K562 (cell line): ENCODE measurements at regions not wholly inside any gene's neighbourhood (a gene's known extent, or its start where the extent isn't known, plus 50 kb on each side); places are given as distances from the start of the nearest gene placed in this dataset.

ENCODE experiments used
- ADNP ChIP-seq: fragments of 200-800 bp; sonication (Bioruptor generic); IDR thresholded peaks from 2 replicates; pipeline ENCODE4 v1.6.1; 2016; ENCODE audit warnings: missing genetic modification characterization, missing compliant biosample characterization
- EGR1 ChIP-seq: fragments of 450-650 bp; conservative IDR thresholded peaks from 2 replicates; pipeline ENCODE4 v1.6.1; 2017; ENCODE audit warnings: mild to moderate bottlenecking
- FOXK1 ChIP-seq: sonication (generic); formaldehyde crosslinking; IDR thresholded peaks from 2 replicates; pipeline ENCODE4 v1.8.0; 2022; ENCODE audit warnings: missing genetic modification reagents, mild to moderate bottlenecking, borderline replicate concordance
- FOXM1 ChIP-seq, 2 experiments: fragments of 450-650 bp in 1 of 2; sonication (generic) in 1 of 2; formaldehyde crosslinking in 1 of 2; IDR thresholded peaks; 2 replicates each; pipeline versions ENCODE4 v1.6.1 to v1.9.0; 2017 to 2022; ENCODE audit warnings: low read depth in 2 of 2, mild to moderate bottlenecking in 2 of 2, missing genetic modification reagents in 1 of 2, moderate library complexity in 1 of 2
- GATAD2B ChIP-seq: fragments of 450-650 bp; IDR thresholded peaks from 2 replicates; pipeline ENCODE4 v1.6.1; 2017; ENCODE audit warnings: mild to moderate bottlenecking, borderline replicate concordance
- MEF2A ChIP-seq: IDR thresholded peaks from 2 replicates; pipeline ENCODE4 v1.6.1; 2011; ENCODE audit warnings: low read depth, mild to moderate bottlenecking, low read length, moderate library complexity; ENCODE audit not compliant: control insufficient read depth
- NR2C1 ChIP-seq, 2 experiments: fragments of 450-650 bp; IDR thresholded peaks; 2 replicates each; pipeline ENCODE4 v1.6.1; 2017; ENCODE audit warnings: mild to moderate bottlenecking in 2 of 2, antibody characterized with exemption in 1 of 2, inconsistent platforms in 1 of 2, missing compliant biosample characterization in 1 of 2, missing genetic modification characterization in 1 of 2
- POLR2A ChIP-seq: fragments of 450-650 bp; conservative IDR thresholded peaks from 2 replicates; pipeline ENCODE4 v1.6.1; 2016
- ZNF263 ChIP-seq: sonication (generic); formaldehyde crosslinking; IDR thresholded peaks from 2 replicates; pipeline ENCODE4 v1.8.0; 2022; ENCODE audit warnings: mild to moderate bottlenecking, missing genetic modification reagents, borderline replicate concordance
- ZNF444 ChIP-seq: fragments of 250-450 bp; sonication (Bioruptor Pico); IDR thresholded peaks from 2 replicates; pipeline ENCODE4 v1.4.0; 2020; ENCODE audit warnings: mild to moderate bottlenecking, moderate library complexity
- TF ChIP-seq, protein P1 (sequence below): fragments of 250-450 bp; sonication (Bioruptor Pico); IDR thresholded peaks from 2 replicates; pipeline ENCODE4 v1.4.0; 2020; ENCODE audit warnings: borderline replicate concordance
- TF ChIP-seq, protein P2 (sequence below), 3 experiments: IDR thresholded peaks in 2 of 3; conservative IDR thresholded peaks in 1 of 3; 2 replicates each; pipeline ENCODE4 v1.5.1; 2011 to 2012; ENCODE audit warnings: low read length in 3 of 3, mild to moderate bottlenecking in 3 of 3, control low read depth in 2 of 3, improper control_type of control experiment in 1 of 3, inconsistent platforms in 1 of 3, low read depth in 1 of 3, mixed read lengths in 1 of 3, moderate library complexity in 1 of 3; ENCODE audit not compliant: insufficient read depth in 2 of 3
- TF ChIP-seq, protein P3 (sequence below): sonication (generic); formaldehyde crosslinking; IDR thresholded peaks from 2 replicates; pipeline ENCODE4 v1.8.0; 2022; ENCODE audit warnings: mild to moderate bottlenecking, missing genetic modification reagents
- TF ChIP-seq, protein P4 (sequence below): IDR thresholded peaks from 3 replicates; pipeline ENCODE4 v1.6.1; 2011; ENCODE audit warnings: borderline replicate concordance, mild to moderate bottlenecking; ENCODE audit not compliant: insufficient read length, insufficient read depth

DNA sequence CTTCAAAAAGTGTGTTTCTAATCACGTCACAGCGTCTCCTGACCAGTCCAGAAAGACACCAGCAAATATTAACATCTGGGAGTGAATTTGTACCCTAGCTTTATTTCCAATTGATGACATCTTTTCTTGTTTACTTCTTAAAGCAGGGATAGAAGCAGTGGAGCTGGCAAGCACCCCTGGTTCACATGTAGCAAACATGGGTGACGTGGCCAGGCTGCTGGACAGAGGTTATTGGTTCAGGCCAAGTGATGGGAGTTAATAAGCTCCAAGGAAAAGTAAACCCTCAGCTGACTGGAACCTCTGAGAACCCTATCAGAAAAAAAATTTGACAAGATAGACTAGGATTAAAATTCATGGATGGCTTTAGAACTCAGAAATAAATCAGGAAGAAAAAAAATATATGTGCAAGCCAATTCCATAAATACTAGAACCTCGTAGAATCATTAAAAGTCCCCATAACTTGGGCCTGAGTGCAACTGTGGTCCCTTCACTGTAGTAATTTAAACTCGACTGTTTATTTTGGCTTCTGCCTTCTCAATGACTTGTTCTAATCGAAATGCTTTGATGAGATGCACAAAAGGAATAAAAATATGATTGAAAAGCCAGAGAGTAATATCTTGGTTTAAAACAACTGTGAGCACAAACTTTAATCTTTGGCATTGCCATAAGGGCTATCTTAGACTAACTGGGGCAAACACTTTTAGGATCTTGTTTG is 121.5 kb upstream of the CTAGE1 start:
- TF ChIP-seq, protein P1, sequence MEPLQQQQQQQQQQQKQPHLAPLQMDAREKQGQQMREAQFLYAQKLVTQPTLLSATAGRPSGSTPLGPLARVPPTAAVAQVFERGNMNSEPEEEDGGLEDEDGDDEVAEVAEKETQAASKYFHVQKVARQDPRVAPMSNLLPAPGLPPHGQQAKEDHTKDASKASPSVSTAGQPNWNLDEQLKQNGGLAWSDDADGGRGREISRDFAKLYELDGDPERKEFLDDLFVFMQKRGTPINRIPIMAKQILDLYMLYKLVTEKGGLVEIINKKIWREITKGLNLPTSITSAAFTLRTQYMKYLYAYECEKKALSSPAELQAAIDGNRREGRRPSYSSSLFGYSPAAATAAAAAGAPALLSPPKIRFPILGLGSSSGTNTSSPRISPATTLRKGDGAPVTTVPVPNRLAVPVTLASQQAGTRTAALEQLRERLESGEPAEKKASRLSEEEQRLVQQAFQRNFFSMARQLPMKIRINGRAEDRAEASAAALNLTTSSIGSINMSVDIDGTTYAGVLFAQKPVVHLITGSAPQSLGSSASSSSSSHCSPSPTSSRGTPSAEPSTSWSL: no peak
- TF ChIP-seq POLR2A: no peak
- TF ChIP-seq ZNF263 (CRISPR knock-in tag): no peak
- TF ChIP-seq, protein P2, sequence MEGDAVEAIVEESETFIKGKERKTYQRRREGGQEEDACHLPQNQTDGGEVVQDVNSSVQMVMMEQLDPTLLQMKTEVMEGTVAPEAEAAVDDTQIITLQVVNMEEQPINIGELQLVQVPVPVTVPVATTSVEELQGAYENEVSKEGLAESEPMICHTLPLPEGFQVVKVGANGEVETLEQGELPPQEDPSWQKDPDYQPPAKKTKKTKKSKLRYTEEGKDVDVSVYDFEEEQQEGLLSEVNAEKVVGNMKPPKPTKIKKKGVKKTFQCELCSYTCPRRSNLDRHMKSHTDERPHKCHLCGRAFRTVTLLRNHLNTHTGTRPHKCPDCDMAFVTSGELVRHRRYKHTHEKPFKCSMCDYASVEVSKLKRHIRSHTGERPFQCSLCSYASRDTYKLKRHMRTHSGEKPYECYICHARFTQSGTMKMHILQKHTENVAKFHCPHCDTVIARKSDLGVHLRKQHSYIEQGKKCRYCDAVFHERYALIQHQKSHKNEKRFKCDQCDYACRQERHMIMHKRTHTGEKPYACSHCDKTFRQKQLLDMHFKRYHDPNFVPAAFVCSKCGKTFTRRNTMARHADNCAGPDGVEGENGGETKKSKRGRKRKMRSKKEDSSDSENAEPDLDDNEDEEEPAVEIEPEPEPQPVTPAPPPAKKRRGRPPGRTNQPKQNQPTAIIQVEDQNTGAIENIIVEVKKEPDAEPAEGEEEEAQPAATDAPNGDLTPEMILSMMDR (IDR thresholded peaks at IDR 0.05 in 2 of 3, conservative IDR thresholded peaks at IDR 0.05 in 1 of 3; ENCODE audit: insufficient read depth in 2 of 3, low read depth in 1 of 3, low read length in 3 of 3): no peak
- no peak for TF ChIP-seq EGR1
- TF ChIP-seq, protein P3, sequence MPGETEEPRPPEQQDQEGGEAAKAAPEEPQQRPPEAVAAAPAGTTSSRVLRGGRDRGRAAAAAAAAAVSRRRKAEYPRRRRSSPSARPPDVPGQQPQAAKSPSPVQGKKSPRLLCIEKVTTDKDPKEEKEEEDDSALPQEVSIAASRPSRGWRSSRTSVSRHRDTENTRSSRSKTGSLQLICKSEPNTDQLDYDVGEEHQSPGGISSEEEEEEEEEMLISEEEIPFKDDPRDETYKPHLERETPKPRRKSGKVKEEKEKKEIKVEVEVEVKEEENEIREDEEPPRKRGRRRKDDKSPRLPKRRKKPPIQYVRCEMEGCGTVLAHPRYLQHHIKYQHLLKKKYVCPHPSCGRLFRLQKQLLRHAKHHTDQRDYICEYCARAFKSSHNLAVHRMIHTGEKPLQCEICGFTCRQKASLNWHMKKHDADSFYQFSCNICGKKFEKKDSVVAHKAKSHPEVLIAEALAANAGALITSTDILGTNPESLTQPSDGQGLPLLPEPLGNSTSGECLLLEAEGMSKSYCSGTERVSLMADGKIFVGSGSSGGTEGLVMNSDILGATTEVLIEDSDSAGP (CRISPR knock-in tag): no peak
- TF ChIP-seq ADNP (tag): no peak
- no peak for TF ChIP-seq NR2C1 (IDR thresholded peaks at IDR 0.05)
- no peak for TF ChIP-seq NR2C1 (tag; IDR thresholded peaks at IDR 0.05)
- TF ChIP-seq GATAD2B: no peak
- TF ChIP-seq FOXM1 (IDR thresholded peaks at IDR 0.05; ENCODE audit: low read depth): no peak
- no peak for TF ChIP-seq FOXM1 (CRISPR knock-in tag; IDR thresholded peaks at IDR 0.05; ENCODE audit: low read depth)
- TF ChIP-seq FOXK1: no peak
- TF ChIP-seq, protein P4, sequence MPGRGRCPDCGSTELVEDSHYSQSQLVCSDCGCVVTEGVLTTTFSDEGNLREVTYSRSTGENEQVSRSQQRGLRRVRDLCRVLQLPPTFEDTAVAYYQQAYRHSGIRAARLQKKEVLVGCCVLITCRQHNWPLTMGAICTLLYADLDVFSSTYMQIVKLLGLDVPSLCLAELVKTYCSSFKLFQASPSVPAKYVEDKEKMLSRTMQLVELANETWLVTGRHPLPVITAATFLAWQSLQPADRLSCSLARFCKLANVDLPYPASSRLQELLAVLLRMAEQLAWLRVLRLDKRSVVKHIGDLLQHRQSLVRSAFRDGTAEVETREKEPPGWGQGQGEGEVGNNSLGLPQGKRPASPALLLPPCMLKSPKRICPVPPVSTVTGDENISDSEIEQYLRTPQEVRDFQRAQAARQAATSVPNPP: no peak
- TF ChIP-seq MEF2A: no peak
- no peak for TF ChIP-seq ZNF444 (CRISPR knock-in tag)
